A673 (cell line): ENCODE measurements at regions not wholly inside any gene's neighbourhood (a gene's known extent, or its start where the extent isn't known, plus 50 kb on each side); places are given as distances from the start of the nearest gene placed in this dataset.

Experiments used
- BruUV-seq: library from RNA; stranded (reverse); fragments of 400-500 nt; replicated peaks from 2 replicates; lab custom pipeline; 2021; lab: Mats Ljungman, UMichigan
- CTCF ChIA-PET: fragments of 300-600 bp; sonication (Branson Sonifier 250); formaldehyde crosslinking; loops from one replicate; lab custom pipeline; 2022; ENCODE audit warnings: antibody characterized with exemption; lab: Charles Lee
- POLR2A ChIA-PET: fragments of 300-600 bp; sonication (Branson Sonifier 250); formaldehyde crosslinking; loops from one replicate; lab custom pipeline; 2022; ENCODE audit warnings: antibody characterized with exemption; ENCODE audit not compliant: low non-redundant PET; lab: Charles Lee
- DNase-seq: peaks from one replicate; pipeline ENCODE4 v3.0.0-alpha.2; 2015; ENCODE audit warnings: low spot score
- H3K27ac ChIP-seq: fragments of 200-600 bp; sonication (generic); 2 replicates; pipeline ENCODE4 v1.5.1; 2016; ENCODE audit warnings: mixed run types, low read depth, mild to moderate bottlenecking, mixed read lengths, antibody characterized with exemption, low read length; ENCODE audit not compliant: poor library complexity, severe bottlenecking
- H3K27me3 ChIP-seq: fragments of 200-600 bp; sonication (generic); replicated peaks from 2 replicates; pipeline ENCODE4 v1.6.1; 2017; ENCODE audit warnings: mixed run types, low read depth, mild to moderate bottlenecking, mixed read lengths, antibody characterized with exemption, low read length; ENCODE audit not compliant: insufficient read depth, poor library complexity
- H3K36me3 ChIP-seq: fragments of 200-600 bp; sonication (generic); 2 replicates; pipeline ENCODE4 v1.6.1; 2016; ENCODE audit warnings: mixed run types, mild to moderate bottlenecking, mixed read lengths, antibody characterized with exemption, low read length; ENCODE audit not compliant: insufficient read depth, poor library complexity, severe bottlenecking
- H3K4me1 ChIP-seq: fragments of 200-600 bp; sonication (generic); 2 replicates; pipeline ENCODE4 v1.6.1; 2017; ENCODE audit warnings: mixed run types, mild to moderate bottlenecking, mixed read lengths, antibody characterized with exemption, low read length; ENCODE audit not compliant: insufficient read depth, poor library complexity, severe bottlenecking
- H3K4me3 ChIP-seq: fragments of 200-600 bp; sonication (generic); 2 replicates; pipeline ENCODE4 v1.5.1; 2016; ENCODE audit warnings: low read depth, mixed run types, mild to moderate bottlenecking, mixed read lengths, low read length; ENCODE audit not compliant: poor library complexity, severe bottlenecking
- H3K9me3 ChIP-seq: fragments of 200-600 bp; sonication (generic); 2 replicates; pipeline ENCODE4 v1.6.1; 2016; ENCODE audit warnings: mixed run types, low read depth, mild to moderate bottlenecking, mixed read lengths, antibody characterized with exemption, low read length; ENCODE audit not compliant: poor library complexity, severe bottlenecking
- CTCF ChIP-seq: fragments of 300-800, 200-600 bp; sonication (generic); conservative IDR thresholded peaks from 2 replicates; pipeline ENCODE4 v1.5.1; 2017; ENCODE audit warnings: low read depth, mild to moderate bottlenecking, antibody characterized with exemption, low read length, moderate library complexity, mixed read lengths
- EZH2 ChIP-seq: fragments of 200-600 bp; sonication (generic); IDR thresholded peaks from 2 replicates; pipeline ENCODE4 v1.6.1; 2017; ENCODE audit warnings: borderline replicate concordance, low read depth, mild to moderate bottlenecking, mixed read lengths, antibody characterized with exemption, low read length; ENCODE audit not compliant: poor library complexity, severe bottlenecking
- intact Hi-C: fragments of 100-400 bp; cut with micrococcal nuclease; formaldehyde crosslinking; loops from one replicate; pipeline ENCODE4 v1.10.0; 2022; ENCODE audit not compliant: unreplicated experiment

DNA sequence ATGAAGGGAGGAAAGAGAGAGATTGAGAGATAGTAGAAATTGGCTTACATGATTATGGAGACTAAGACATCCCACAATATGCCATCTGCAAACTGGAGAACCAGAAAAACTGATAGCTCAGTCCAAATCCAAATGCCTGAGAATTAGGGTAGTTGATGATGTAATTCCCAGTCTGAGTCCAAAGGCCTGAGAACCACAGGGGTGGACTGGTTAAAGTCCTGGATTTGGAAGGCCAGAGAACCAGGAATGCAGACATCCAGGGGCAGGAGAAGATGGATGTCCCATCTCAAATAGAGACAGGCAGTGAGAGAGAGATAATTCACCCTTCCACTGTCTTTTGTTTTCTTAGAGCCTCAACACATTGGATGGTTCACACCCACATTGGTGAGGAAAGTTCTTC, 345.7 kb upstream of the SPANXN4 start:
- Histone ChIP-seq H3K27me3 (no peaks in the 10 kb centered on the region), H3K9me3 (peaks cover 24% of the 10 kb centered on the region), H3K4me1 (no peaks in the 10 kb centered on the region), H3K36me3 (no peaks in the 10 kb centered on the region), H3K4me3 (no peak overlapping the region), H3K27ac (no peak overlapping the region)
- CTCF ChIA-PET = no interaction called here
- intact Hi-C loops = no loop called here
- TF ChIP-seq EZH2 (no peak), CTCF (no peak)
- no peak for DNase-seq
- no TSS peak for BruUV-seq
- POLR2A ChIA-PET = no interaction called here

- TF ChIP-seq EZH2 (no peak), CTCF (no peak)
- intact Hi-C loops = no loop called here
- BruUV-seq = no TSS peak
- ChIA-PET POLR2A (no interaction called here), CTCF (no interaction called here)
- no peaks in the 10 kb centered on the region for H3K4me1 ChIP-seq
- no peaks in the 10 kb centered on the region for H3K27me3 ChIP-seq
- no peak overlapping the region for H3K4me3 ChIP-seq
- H3K36me3 ChIP-seq = no peaks in the 10 kb centered on the region
- H3K9me3 ChIP-seq = peaks cover 21% of the 10 kb centered on the region
- no peak overlapping the region for H3K27ac ChIP-seq
- no peak for DNase-seq
Measured at GRCh38 chrX:142671036-142671435, 354.7 kb upstream of the SPANXN4 start.

DNA sequence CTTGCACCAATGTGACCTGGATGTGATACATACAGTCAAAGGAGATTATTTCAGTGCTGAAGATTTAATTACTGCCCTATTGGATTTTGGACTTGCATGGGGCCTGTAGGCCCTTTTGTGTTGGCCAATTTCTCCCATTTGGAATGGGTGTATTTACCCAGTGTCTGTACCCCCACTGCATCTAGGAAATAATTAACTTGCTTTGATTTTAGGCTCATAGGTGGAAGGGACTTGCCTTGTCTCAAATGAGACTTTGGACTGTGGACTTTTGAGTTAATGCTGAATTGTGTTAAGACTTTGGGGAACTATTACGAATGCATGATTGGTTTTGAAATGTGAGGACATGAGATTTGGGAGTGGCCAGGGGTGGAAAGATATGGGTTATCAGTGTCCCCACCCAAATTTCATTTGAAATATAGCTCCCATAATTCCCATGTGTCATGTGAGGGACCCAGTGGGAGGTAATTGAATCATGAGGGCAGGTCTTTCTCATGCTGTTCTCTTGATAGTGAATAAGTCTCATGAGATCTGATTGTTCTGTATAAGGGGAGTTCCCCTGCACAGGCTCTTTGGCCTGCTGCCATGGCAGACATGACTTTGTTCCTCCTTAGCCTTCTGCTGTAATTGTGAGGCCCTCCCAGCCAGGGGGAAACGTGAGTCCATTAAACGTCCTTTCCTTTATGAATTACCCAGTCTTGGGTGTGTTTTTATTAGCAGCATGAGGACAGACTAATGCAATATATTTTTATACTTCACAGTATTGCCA, 362.2 kb upstream of the SPANXN4 start:
- intact Hi-C loops = no loop called here
- Histone ChIP-seq H3K9me3 (peaks cover 15% of the 10 kb centered on the region), H3K27me3 (no peaks in the 10 kb centered on the region), H3K36me3 (no peaks in the 10 kb centered on the region), H3K4me1 (no peaks in the 10 kb centered on the region), H3K4me3 (no peak overlapping the region), H3K27ac (no peak overlapping the region)
- BruUV-seq = no TSS peak
- POLR2A ChIA-PET = no interaction called here
- TF ChIP-seq EZH2 (no peak), CTCF (no peak)
- no peak for DNase-seq
- CTCF ChIA-PET = no interaction called here
